A172 (cell line): ENCODE measurements at regions not wholly inside any gene's neighbourhood (a gene's known extent, or its start where the extent isn't known, plus 50 kb on each side); places are given as distances from the start of the nearest gene placed in this dataset.

Source experiments
- DNase-seq: peaks from one replicate; pipeline ENCODE4 v3.0.0-alpha.2; 2015; ENCODE audit warnings: low spot score

DNA sequence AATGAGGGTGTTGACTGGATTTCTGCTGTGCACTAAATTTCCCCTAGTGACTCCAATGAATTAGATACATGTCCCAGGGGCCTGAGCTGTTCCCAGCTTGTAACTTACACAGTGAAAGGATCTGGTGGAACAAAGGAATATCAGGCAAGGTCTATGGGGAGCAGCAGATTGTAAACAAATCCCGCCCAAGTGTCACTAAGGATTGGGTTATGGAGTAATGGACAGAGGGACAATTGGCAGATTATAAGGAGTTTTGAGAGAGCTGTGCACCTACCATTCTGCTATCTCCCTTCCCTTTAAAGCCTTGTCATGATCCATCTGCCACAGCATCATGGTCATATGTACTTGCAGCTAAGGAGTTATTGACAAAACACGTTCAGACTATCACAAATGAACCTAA lies 183.0 kb downstream of the RAB11FIP2 start:
- no peak for DNase-seq

- no peak for DNase-seq
Observed at GRCh38 chr10:117865945-117866344, 180.8 kb downstream of the RAB11FIP2 start.

- no peak for DNase-seq
Observed at GRCh38 chr10:117868151-117868550, 178.6 kb downstream of the RAB11FIP2 start.

GRCh38 chr10:117875793-117876192 lies 170.9 kb downstream of the RAB11FIP2 start:
- no peak for DNase-seq

- no peak for DNase-seq
Observed at GRCh38 chr10:117876210-117876609, 170.5 kb downstream of the RAB11FIP2 start.

DNA sequence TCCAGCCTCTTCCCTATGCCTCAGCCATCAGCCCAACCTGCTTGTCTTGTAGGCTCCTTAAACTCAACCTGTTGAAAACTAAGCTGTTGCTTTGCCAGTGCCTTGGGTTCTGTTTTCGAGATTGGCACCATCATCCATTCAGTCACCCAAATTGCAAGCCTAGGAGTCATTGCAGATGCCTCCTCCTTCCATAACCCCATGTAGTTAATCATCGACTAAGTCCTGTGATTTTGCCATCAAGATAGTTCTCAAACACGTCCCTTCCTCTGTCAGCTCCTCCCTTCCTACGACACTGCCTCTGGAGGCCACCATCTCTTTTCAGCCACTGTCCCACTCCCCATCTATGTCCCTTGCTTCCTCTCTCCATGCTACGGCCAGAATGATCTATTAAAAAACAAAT lies 168.1 kb downstream of the RAB11FIP2 start:
- DNase-seq: no peak

DNA sequence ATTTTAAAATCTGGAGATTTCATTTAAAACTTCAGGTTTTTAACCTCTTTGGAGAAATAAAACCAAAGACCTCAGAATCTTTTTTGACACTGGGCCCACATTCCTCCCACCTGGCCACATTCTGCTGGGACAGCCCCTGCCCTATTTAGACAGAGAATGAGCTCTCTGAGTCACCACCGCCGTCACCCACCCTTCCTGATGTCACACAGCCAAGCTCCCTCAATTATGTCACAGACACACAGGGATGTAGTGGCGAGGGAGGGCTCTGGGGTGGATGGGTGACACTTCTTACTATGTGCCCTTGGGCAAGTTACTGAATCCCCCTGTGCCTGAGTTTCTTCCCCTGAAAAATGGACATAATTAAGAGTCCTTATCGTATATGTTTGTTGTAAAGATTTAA lies 162.6 kb downstream of the RAB11FIP2 start:
- DNase-seq: no peak

- no peak for DNase-seq
Observed at GRCh38 chr10:117884592-117884991, 162.1 kb downstream of the RAB11FIP2 start.

DNA sequence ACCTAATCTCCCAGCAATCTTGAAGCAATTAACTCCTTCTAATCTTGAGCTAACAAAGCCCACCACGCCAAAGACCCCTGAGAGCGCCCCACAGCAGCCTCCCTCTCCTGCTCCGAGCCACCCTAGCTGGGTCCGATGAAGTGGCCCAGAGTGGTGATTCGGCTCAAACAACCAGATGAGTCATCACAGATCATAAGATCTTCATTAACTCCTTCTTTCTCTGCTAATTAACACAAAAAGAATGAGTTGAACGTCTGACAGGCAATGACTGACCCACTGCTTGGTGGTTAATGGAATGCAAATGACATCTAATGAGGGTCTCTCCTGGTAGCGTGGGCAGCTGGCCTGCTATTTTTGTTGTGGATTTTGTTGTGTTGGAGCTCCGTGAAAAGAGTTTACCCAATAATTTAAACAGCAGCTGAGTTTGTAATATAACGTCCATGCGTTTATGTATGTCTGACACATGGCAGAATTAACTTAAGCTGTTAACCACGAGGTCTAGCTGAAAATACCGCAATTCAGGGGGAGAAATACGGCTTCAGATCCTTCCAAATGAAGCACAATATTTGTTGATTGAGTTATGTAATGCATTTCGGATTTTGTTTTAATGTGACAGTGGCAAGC lies 161.4 kb downstream of the RAB11FIP2 start:
- no peak for DNase-seq

DNA sequence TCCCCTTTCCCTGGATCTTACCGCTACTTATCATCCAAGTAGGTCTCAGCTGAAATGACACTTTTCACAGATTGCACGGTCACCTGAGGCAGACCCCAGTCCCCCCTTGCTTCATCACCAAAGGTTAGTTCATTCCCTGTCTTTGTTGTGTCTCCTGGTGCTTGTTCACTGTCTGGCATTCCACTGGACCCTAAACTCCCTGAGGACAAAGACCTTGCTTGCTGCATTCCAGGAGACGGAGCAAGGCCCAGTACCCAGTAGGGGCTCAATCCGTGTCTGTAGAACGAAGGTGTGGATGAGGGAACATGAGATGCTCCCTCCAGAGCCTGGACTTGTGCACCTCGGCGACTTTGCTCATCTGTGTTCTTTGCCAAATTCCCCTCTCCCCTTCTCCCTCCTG lies 160.0 kb downstream of the RAB11FIP2 start:
- DNase-seq: no peak

DNA sequence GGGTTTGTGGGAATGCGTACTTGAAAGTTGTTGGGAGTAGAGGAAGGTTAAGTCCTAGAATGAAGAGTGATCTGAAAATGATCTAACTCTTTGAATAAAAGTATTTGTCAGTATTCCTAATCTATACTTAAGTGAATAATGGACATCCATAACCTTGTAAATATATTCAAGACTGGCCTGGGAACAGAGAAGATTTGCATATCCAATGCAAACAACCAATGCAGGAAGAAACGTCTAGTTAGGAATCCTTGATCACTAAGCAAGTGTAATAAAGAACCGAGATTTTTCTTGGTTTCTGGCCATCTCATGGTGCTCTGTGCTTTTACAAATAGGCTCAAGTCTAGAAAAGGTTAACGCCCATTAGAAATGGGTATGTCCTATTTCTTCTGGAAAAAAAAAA lies 157.1 kb downstream of the RAB11FIP2 start:
- DNase-seq: no peak

DNA sequence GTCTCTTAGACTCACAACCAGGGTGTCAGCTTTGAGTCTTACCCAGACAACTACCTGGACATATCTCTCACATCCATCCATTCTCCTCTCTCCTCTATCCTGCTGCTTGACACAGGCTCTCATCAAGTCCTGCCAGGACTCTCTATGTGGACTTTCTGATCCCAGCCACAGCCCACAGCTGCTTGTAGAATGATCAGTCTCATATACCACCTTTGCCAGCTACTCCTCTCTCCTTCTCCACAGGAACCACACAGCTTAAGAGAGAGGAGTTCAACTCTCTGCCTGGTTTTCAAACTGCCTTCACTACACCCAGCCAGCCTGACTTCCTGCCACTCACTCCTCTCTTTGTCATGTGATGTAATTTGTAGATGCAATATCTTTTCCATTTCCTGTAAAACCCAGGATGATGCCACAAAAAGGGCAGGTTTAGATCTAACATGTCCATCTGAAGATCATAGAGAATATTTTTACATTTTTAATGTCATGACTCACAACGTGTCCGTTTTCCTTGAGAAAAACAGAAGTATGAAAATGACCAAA lies 154.0 kb downstream of the RAB11FIP2 start:
- DNase-seq: no peak

DNA sequence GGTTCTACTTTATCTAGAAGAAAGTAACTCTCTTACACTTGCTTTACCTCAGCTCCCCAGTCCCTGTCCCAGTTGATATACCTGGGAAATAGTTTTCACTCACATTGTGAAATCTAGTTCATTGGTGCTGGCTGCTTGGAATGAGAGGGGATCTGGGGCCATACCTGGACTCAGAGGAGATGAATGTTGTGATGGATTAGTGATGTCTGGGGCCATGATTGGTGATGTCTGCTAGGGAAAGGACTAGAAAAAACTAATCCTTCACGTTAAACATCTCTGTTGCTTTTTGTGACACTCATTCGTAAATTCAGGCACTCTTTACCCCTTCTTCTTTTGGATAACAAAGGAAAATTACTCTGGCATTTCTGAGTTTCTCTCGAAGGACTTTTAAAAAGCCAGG lies 152.4 kb downstream of the RAB11FIP2 start:
- DNase-seq: no peak

- no peak for DNase-seq
Observed at GRCh38 chr10:117896517-117896916, 150.2 kb downstream of the RAB11FIP2 start.

- DNase-seq: no peak
Observed at GRCh38 chr10:117899181-117899683, 147.5 kb downstream of the RAB11FIP2 start.

DNA sequence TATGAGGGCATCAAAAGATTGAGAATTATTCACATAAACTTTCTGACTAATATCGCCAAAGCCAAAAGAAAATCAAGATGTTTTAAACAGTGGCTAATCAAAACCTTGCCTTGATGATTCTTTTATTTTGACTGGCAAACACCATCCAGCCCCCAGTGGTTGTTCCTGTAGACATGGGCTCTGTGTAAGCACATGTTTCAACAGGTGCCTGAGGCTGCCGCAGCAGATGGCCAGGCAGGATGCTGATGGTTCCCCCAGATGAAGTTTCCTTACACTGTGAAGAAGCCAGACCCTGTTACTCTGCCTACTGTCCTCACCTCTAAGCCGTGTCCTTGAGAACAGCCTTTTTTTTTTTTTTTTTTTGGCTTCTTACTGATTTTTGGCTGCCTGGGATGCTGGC lies 146.5 kb downstream of the RAB11FIP2 start:
- no peak for DNase-seq

GRCh38 chr10:117903854-117904253 lies 142.9 kb downstream of the RAB11FIP2 start:
- DNase-seq: no peak

DNA sequence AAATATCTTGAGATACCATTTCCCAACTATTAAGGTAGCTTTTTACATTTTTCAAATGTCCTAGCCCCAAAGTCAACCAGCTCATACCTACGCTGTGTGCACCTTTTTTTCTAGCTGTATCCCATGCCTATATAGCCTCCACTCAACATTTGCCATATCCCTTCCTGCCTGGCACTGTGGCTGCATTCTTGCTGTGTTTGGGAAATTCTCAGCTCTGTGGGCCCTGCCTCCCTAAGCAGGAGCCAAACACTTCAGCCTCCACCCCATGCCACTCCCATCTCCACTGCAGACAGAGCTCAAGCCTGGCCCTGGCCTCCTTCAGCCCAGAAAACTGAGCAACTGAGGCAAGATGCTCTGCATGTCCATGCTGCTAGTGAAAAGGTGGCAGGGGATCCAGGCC lies 141.3 kb downstream of the RAB11FIP2 start:
- no peak for DNase-seq

DNA sequence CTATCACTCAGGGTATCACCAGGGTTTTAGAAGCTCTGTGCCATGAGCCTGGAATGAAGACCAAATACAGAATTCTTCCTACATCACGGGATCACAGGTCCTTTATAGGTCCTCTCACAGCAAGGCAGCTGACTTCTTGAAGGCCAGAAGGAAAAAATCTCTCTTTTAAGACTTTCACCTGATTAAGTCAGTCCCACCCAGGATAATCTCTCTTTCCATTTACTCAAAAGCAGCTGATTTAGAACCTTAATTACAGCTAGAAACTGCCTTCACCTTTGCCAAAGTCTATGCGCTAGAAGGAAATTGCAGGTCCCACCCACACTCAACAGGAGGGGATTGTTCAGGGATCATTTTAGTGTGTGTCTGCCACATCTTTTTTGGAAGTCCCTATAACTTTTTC lies 135.1 kb downstream of the RAB11FIP2 start:
- DNase-seq: no peak

DNA sequence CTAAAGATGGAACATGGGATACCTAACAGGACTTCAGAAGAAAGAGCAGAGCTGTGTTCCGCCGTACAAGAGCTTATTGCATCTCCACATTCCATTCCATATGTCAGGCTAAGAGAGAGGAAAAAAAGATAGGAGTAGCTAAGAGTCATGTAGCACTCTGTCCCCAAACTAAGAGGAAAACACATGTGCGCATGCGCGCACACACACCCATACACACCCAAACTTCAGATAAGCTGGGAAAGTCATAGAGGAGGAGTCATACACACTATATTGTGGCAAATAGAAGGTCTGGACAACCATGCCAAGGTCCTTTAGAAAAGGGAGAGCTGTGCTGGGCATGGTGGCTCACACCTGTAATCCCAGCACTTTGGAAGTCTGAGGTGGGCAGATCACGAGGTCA lies 132.4 kb downstream of the RAB11FIP2 start:
- no peak for DNase-seq

DNA sequence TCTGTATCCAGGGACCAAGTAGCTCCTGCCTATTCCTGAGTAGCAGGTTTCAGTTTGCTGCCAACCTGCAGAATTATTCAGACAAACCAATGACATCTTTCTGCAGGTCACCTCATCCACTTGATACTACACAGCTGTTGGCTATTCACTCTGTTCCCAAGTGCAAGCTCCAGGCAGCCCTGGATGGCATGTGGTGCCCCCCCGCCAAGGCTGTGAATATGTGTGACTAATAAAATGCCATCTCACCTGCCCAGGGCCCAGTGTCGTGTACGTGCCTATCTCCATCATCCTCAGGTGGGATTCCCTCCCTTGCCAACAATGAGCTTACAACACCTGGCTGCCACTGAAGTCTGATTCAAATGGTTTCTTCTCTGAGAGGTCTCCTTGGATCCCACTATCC lies 125.8 kb downstream of the RAB11FIP2 start:
- no peak for DNase-seq

DNA sequence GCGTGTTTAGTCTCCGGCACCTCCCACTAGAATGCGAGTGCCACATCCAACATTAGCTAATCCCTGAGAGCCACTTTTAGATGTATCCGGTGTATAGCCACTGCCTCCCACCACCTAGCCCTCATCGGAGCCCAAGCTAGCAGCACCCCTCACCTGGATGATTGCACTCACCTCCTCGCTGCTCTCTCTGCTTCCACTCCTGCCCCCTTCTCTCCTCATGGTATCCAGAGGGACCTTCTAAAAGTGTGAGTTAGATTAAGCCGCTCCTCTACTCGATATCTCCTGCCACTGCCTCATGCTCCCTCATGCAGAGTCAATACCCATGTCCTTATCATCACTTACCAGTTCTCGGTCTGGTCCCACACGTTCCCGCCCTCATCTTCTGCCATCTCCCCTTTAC lies 125.3 kb downstream of the RAB11FIP2 start:
- no peak for DNase-seq

DNA sequence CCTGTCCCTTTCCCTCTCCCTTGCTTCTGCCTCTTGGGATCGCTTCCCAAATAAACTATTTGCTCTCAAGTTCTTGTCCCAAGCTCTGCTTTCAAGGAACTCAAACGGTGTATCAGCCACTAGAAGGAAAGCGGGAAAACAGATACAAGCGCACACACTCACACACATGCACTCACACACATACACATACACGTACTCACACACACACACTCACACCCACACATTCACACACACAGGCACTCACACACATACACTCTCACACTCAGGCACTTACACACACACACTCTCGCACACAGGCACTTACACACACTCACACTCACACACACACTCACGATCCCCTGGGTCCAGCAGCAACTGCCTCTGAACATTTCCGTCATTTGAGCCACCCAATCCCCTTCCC lies 121.9 kb downstream of the RAB11FIP2 start:
- DNase-seq: no peak

DNA sequence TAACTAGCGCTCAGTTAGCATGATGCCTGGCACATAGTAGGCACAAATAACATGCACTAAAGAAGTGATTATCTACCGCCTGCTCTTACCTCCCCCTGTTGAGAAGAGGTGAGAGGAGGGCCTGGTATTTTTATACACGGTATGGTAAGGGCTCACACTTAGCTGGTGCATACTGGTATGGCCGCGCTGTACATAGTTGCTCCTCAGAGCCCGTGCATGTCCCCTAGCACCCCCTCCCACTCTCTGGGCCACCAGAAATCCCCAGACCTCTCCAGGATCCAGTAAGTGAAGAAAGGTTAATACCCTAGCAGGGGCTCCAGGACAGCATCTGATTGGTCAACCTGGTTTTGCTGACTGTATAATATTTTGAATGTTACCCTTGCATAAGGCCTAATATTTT lies 121.4 kb downstream of the RAB11FIP2 start:
- no peak for DNase-seq
